GM23338 (cell line): ENCODE measurements at regions not wholly inside any gene's neighbourhood (a gene's known extent, or its start where the extent isn't known, plus 50 kb on each side); places are given as distances from the start of the nearest gene placed in this dataset.

Experiments
- ATAC-seq: fragments of 200-7000 bp; cut with Tn5 transposase; 3 replicates; pipeline ENCODE4 v1.9.1; 2020
- DNase-seq: peaks from one replicate; pipeline ENCODE4 v3.0.0-alpha.2; 2015; ENCODE audit warnings: low spot score
- H2AFZ ChIP-seq: fragments of 200-600 bp; sonication (generic); 2 replicates; pipeline ENCODE4 v1.8.0; 2016; ENCODE audit warnings: antibody characterized with exemption, mild to moderate bottlenecking, moderate library complexity
- H3F3A ChIP-seq: fragments of 200-600 bp; sonication (generic); replicated peaks from 2 replicates; pipeline ENCODE4 v1.8.0; 2017; ENCODE audit warnings: antibody characterized with exemption, mixed run types, low read depth
- H3K27ac ChIP-seq: fragments of 200-600 bp; sonication (generic); 2 replicates; pipeline ENCODE4 v1.6.1; 2016; ENCODE audit warnings: low read depth
- H3K27me3 ChIP-seq: fragments of 200-600 bp; sonication (generic); 2 replicates; pipeline ENCODE4 v1.8.0; 2016; ENCODE audit warnings: mild to moderate bottlenecking, mixed run types, moderate library complexity; ENCODE audit not compliant: insufficient read depth
- H3K36me3 ChIP-seq: fragments of 200-600 bp; sonication (generic); 2 replicates; pipeline ENCODE4 v1.8.0; 2016; ENCODE audit warnings: mild to moderate bottlenecking; ENCODE audit not compliant: insufficient read depth
- H3K4me1 ChIP-seq: fragments of 200-600 bp; sonication (generic); 2 replicates; pipeline ENCODE4 v1.8.0; 2016; ENCODE audit warnings: mild to moderate bottlenecking, moderate library complexity; ENCODE audit not compliant: insufficient read depth
- H3K4me2 ChIP-seq: fragments of 200-600 bp; sonication (generic); 2 replicates; pipeline ENCODE4 v1.7.1; 2017; ENCODE audit warnings: mixed run types
- H3K4me3 ChIP-seq: fragments of 200-600 bp; sonication (generic); 2 replicates; pipeline ENCODE4 v1.6.1; 2016; ENCODE audit warnings: mixed run types
- H3K79me2 ChIP-seq: fragments of 200-600 bp; sonication (generic); replicated peaks from 2 replicates; pipeline ENCODE4 v1.8.0; 2017; ENCODE audit warnings: mild to moderate bottlenecking; ENCODE audit not compliant: insufficient read depth
- H3K9me2 ChIP-seq: fragments of 200-600 bp; sonication (generic); 2 replicates; pipeline ENCODE4 v1.8.0; 2017; ENCODE audit not compliant: insufficient read depth
- H4K20me1 ChIP-seq: fragments of 200-600 bp; sonication (generic); replicated peaks from 2 replicates; pipeline ENCODE4 v1.8.0; 2017; ENCODE audit warnings: mild to moderate bottlenecking; ENCODE audit not compliant: insufficient read depth
- H3K27ac Mint-ChIP-seq: 2 replicates; pipeline ENCODE4 v1.8.0; 2020; ENCODE audit warnings: inconsistent platforms, mild to moderate bottlenecking, moderate library complexity, mixed read lengths
- H3K27me3 Mint-ChIP-seq: 3 replicates; pipeline ENCODE4 v1.8.0; 2022; ENCODE audit warnings: low read depth, mild to moderate bottlenecking, moderate library complexity, mixed read lengths, inconsistent platforms; ENCODE audit not compliant: insufficient read depth, poor library complexity
- H3K36me3 Mint-ChIP-seq: 3 replicates; pipeline ENCODE4 v1.8.0; 2021; ENCODE audit warnings: low read depth, mild to moderate bottlenecking, inconsistent platforms, moderate library complexity, mixed read lengths
- H3K4me1 Mint-ChIP-seq: 3 replicates; pipeline ENCODE4 v1.8.0; 2020; ENCODE audit warnings: mild to moderate bottlenecking, inconsistent platforms, mixed read lengths
- H3K4me3 Mint-ChIP-seq: 3 replicates; pipeline ENCODE4 v1.8.0; 2021; ENCODE audit warnings: moderate library complexity, mild to moderate bottlenecking, inconsistent platforms, mixed read lengths
- H3K9me3 Mint-ChIP-seq: 3 replicates; pipeline ENCODE4 v1.8.0; 2020; ENCODE audit warnings: moderate library complexity, mild to moderate bottlenecking, inconsistent platforms, mixed read lengths
- CREB1 ChIP-seq: fragments of 250-450 bp; sonication (Bioruptor Pico); IDR thresholded peaks from 2 replicates; pipeline ENCODE4 v1.5.0; 2020; ENCODE audit warnings: low read depth, mild to moderate bottlenecking, moderate library complexity
- CTCF ChIP-seq, 2 experiments: fragments of 200-600 bp in 1 of 2; sonication (generic) in 1 of 2; conservative IDR thresholded peaks; 2 replicates each; pipeline versions ENCODE4 v1.5.1 to v1.6.1; 2016 to 2017; ENCODE audit warnings: antibody characterized with exemption in 2 of 2, low read depth in 2 of 2, mild to moderate bottlenecking in 2 of 2, moderate library complexity in 1 of 2
- EZH2phosphoT487 ChIP-seq: fragments of 200-600 bp; sonication (generic); IDR thresholded peaks from one replicate; pipeline ENCODE4 v1.8.1; 2018; ENCODE audit warnings: antibody characterized with exemption; ENCODE audit not compliant: unreplicated experiment
- JUNB ChIP-seq: IDR thresholded peaks from one replicate; pipeline ENCODE4 v1.6.1; 2016; ENCODE audit warnings: antibody characterized with exemption; ENCODE audit not compliant: unreplicated experiment
- NANOG ChIP-seq: IDR thresholded peaks from 2 replicates; pipeline ENCODE4 v1.6.1; 2016; ENCODE audit warnings: antibody characterized with exemption, borderline replicate concordance
- REST ChIP-seq: IDR thresholded peaks from one replicate; pipeline ENCODE4 v1.6.1; 2018; ENCODE audit warnings: antibody characterized with exemption; ENCODE audit not compliant: unreplicated experiment
- STAT1 ChIP-seq: IDR thresholded peaks from one replicate; pipeline ENCODE4 v1.6.1; 2016; ENCODE audit warnings: antibody characterized with exemption; ENCODE audit not compliant: unreplicated experiment
- ZNF114 ChIP-seq: fragments of 250-450 bp; sonication (Bioruptor Pico); IDR thresholded peaks from 2 replicates; pipeline ENCODE4 v1.5.0; 2020; ENCODE audit warnings: mild to moderate bottlenecking, moderate library complexity
- ZNF331 ChIP-seq: fragments of 250-450 bp; sonication (Bioruptor Pico); IDR thresholded peaks from 2 replicates; pipeline ENCODE4 v1.5.0; 2020; ENCODE audit warnings: low read depth, mild to moderate bottlenecking, moderate library complexity
- ZNF462 ChIP-seq: fragments of 250-450 bp; sonication (Bioruptor Pico); IDR thresholded peaks from 2 replicates; pipeline ENCODE4 v1.5.0; 2020; ENCODE audit warnings: mild to moderate bottlenecking, moderate library complexity

DNA sequence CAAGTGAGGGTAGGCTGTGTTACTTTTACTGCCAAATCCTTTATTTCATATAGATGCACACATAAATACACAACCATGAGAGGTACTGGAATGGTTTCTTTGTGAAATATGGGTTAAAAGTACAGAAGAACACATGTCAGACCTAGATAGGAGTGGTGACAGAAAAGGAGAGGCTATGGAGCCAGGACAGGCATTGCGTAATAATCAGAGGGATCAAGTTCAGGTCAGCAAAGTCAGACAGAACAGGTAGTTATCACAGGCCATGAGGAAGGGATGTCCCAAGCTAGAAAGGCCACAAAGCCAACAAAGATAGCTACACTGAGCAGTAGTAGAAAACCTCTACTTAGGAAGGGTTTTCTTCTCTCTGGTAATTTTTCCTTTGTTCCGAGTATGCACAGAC, 272.6 kb downstream of the KCNN2 start (continued):
- TF ChIP-seq REST (no peak), ZNF331 (no peak), CREB1 (CRISPR knock-in tag) (no peak), ZNF114 (CRISPR knock-in tag) (no peak)

DNA sequence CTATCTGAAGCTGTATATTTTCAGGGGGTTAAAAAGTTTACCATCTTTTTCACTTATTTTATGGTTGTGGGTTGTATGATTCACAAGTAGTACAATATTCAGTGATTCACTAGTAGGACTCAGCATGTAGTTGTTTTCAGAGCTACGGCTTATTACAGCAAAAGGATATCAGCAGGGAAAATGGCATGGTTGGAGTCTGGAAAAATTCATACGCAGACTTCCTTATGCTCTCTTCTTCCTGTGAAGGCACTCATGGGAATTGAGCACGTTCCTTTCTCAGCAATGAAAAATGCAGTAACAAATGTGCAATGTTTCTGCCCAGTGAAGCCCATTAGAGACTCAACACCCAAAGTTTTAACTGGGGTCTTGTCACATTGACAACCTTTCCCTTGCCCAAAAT, 250.5 kb downstream of the KCNN2 start:
- Histone ChIP-seq H3K79me2 (no peaks in the 10 kb centered on the region), H3K4me1 (no peaks in the 10 kb centered on the region), H2AFZ (no peak overlapping the region), H3K27ac (no peak overlapping the region), H3K27me3 (no peaks in the 10 kb centered on the region), H3K9me2 (peaks cover 7% of the 10 kb centered on the region), H3K4me2 (no peak overlapping the region), H4K20me1 (no peaks in the 10 kb centered on the region), H3K4me3 (no peak overlapping the region), H3K36me3 (no peaks in the 10 kb centered on the region), H3F3A (no peaks in the 10 kb centered on the region)
- DNase-seq: no peak
- Mint-ChIP-seq H3K4me3 (no peak overlapping the region), H3K36me3 (no peaks in the 10 kb centered on the region), H3K27ac (no peak overlapping the region), H3K9me3 (peaks cover 12% of the 10 kb centered on the region; the same call in 2 of the 3 replicates), H3K4me1 (no peaks in the 10 kb centered on the region), H3K27me3 (no peaks in the 10 kb centered on the region)
- ATAC-seq: no peak
- TF ChIP-seq CREB1 (CRISPR knock-in tag): no peak
- no peak for TF ChIP-seq EZH2phosphoT487
- no peak for TF ChIP-seq STAT1
- TF ChIP-seq ZNF331: no peak
- TF ChIP-seq CTCF (conservative IDR thresholded peaks at IDR 0.05; ENCODE audit: low read depth in 2 of 2): no peak
- no peak for TF ChIP-seq NANOG
- TF ChIP-seq JUNB: no peak
- TF ChIP-seq ZNF462 (CRISPR knock-in tag): no peak
- no peak for TF ChIP-seq ZNF114 (CRISPR knock-in tag)
- no peak for TF ChIP-seq REST
